ENCODE measurements at regions not wholly inside any gene's neighbourhood (a gene's known extent, or its start where the extent isn't known, plus 50 kb on each side); places are given as distances from the start of the nearest gene placed in this dataset.
"Not testable (repeated sequence)": the region's sequence is repeated elsewhere in the genome, so short reads cannot be mapped to it uniquely, and the experiment has no call there.

- DNase-seq: no peak
These were observed 165.2 kb upstream of the THBS1 start for GRCh38 chr15:39415634-39416033.

DNA sequence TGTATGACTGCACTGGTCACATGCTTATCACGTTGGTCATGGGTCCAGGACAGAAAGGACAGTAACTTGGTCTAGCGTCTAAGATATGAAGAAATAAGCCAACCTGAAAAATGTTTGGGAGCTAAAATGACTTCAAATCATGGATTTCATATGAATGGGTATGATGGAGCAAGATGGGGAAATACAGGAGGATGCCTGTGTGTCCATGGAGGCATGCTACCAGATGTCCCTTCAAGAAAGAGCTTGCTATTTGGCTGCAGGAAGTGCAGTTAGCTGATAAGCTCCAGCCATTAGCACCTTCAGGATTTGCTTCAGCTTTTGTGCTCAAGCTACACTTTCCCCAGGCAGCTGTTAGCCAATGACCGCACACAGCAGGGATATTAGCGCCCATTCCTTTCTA, 164.6 kb upstream of the THBS1 start:
- no peak for DNase-seq

- DNase-seq: no peak
These were observed 163.3 kb upstream of the THBS1 start for GRCh38 chr15:39417366-39418134.

GRCh38 chr15:39419651-39420050, 161.2 kb upstream of the THBS1 start:
- no peak for DNase-seq

DNA sequence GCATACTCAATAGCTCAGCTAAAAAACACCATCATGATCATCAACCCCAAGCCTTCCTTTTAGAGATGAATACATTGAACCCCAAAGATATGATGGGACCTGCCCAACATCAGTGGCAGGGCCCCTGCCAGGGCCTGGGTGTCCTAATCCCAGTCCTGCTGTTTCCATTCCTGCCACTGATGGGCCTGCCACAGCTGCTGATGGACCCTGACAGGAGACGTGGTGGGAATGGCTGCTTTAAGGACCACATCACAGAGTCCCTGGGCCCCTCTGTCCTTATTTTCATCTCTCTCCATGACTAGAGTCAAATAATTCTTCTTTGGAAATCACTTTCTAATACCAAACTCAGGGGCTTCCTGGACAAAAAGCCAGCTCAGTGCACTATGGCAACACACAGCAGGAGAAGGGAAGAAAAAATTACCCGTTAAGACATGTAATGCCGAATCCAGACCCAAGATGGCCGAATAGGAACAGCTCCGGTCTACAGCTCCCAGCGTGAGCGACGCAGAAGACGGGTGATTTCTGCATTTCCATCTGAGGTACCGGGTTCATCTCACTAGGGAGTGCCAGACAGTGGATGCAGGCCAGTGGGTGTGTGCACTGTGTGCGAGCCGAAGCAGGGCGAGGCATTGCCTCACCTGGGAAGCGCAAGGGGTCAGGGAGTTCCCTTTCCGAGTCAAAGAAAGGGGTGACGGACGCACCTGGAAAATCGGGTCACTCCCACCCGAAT, 160.6 kb upstream of the THBS1 start:
- DNase-seq: not testable (repeated sequence)

- not testable (repeated sequence) for DNase-seq
These were observed 160.1 kb upstream of the THBS1 start for GRCh38 chr15:39420853-39421192.

DNA sequence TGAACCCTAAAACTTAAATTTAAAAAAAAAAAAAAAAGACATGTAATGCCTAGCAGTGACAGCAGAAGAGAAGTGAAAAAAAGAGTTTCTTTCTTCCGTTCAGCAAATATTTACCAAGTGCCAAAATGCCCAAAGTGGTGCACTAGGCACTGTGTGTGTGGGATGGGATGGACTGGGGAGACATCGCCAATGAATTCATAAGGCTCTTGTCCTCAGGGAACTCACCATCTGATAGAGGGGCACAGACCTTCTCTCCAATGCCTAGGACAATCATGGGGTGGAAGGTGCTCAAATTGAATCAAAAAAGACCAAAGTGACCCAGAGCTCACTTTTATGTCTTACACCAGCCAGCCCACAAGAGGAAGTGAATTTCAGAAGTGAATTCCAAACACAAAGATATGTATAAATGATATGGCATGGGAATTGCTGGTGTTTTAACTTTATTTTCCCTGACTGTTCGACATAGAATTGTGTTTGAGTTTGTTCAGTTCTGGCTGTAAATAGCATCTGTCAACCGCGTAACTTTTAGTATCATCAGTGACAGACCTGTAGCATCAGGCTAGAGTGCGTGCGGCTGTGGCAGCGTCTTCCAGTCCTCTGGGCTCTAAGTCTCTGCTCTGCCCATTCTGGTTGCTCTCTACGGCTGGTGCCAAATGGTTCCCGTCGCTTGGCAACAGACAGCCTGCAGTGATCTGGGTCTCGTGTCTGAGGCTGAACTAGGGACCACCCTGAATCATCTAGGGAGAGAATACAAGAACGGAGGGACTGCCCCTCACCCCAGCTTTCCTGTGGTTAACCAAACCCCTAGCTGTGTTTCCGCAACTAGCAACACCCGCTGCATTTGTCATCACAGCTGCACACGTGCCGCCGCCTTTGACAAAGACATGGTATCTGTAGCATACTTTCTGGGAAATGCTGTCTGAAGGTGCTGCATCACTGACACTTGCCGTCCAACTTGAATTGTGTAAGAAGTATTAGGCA, 154.0 kb upstream of the THBS1 start:
- DNase-seq: peak; percentile 58

GRCh38 chr15:39427705-39428104, 153.2 kb upstream of the THBS1 start:
- no peak for DNase-seq

GRCh38 chr15:39429898-39430357, 151.0 kb upstream of the THBS1 start:
- DNase-seq: no peak

- no peak for DNase-seq
These were observed 150.5 kb upstream of the THBS1 start for GRCh38 chr15:39430389-39430788.

- DNase-seq: no peak
These were observed 149.5 kb upstream of the THBS1 start for GRCh38 chr15:39431376-39431775.

GRCh38 chr15:39432026-39432425, 148.9 kb upstream of the THBS1 start:
- no peak for DNase-seq

GRCh38 chr15:39432912-39433348, 147.9 kb upstream of the THBS1 start:
- no peak for DNase-seq

GRCh38 chr15:39433376-39433775, 147.5 kb upstream of the THBS1 start:
- no peak for DNase-seq

DNA sequence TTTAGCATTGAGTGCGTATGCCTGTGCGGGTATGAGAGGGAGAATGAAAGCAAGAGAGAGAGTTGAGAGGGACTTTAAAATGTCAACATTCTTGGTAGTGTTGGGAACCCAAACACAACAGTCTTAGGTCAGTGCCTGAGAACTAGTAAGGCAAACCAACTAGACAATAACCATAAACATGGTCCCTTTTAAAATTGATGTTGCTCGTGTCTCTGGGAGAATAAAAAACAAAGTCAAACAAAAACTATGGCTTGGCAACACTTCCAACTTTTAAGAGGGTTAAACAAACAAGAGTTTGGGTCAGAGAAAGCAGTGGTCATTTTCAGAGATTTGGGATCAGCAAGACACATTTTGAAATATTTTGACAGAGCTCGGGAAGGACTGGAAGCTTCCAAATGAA, 146.7 kb upstream of the THBS1 start:
- no peak for DNase-seq

DNA sequence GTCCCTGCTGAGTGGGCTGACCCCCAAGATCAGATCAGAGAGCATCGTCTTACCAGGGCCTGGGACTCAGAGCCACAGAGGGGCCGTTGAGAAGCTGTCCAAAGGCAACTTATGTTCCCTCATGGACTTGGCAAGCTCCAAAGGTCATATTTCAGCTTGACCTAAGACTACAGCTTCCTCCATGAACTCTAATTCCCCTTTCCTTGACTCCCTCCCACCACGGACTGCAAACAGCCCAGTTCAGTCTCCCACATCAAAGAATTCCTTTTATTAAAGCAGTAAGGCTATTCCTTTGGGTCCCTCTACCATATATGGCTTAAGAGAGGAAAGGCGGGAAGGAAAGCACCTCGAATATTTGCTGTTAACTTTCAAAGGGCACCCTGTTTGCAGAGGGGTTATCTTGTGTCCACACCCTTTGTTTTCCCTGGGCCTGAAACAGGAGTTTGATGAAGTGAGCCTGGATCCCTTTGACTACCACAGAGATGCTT, 146.1 kb upstream of the THBS1 start:
- DNase-seq: no peak

GRCh38 chr15:39435244-39435643, 145.6 kb upstream of the THBS1 start:
- DNase-seq: no peak

DNA sequence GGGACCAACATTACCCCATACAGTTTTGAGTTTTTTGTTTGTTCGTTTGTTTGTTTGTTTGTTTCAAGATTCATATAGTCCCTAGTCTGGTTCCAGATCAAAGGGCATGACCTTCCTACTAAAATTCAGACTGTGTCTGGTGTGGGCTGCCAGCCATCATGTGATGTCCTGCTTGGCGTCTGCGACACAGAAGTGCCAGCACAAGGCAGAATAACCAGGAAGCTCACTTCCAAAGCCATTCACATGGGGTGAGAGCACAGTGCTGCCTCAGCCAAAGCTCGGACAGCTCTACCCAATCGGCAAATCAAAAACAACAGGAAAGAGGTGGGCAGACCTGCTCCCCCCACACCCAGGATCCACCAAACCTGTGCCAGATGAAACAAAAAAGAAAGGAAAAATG, 142.6 kb upstream of the THBS1 start:
- DNase-seq: no peak

GRCh38 chr15:39438799-39439592, 141.9 kb upstream of the THBS1 start:
- no peak for DNase-seq

DNA sequence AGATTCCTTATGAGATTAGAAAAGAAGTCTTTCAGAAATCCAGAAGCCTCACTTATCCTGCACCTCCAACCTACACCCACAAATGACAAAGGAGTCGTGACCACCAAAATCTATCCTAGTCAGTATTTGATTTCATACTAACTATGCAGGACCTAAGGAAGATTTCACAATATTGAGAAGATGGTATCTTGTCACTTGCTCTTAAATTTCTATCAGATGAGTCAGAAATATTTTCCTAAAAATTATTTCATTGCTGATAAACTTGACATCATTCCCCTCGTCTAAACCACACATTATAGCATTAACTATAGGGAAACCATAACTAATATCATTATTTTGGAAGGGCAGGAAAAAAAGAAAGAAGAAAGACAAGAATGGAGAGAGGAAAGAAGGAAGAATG, 138.0 kb upstream of the THBS1 start:
- DNase-seq: no peak

DNA sequence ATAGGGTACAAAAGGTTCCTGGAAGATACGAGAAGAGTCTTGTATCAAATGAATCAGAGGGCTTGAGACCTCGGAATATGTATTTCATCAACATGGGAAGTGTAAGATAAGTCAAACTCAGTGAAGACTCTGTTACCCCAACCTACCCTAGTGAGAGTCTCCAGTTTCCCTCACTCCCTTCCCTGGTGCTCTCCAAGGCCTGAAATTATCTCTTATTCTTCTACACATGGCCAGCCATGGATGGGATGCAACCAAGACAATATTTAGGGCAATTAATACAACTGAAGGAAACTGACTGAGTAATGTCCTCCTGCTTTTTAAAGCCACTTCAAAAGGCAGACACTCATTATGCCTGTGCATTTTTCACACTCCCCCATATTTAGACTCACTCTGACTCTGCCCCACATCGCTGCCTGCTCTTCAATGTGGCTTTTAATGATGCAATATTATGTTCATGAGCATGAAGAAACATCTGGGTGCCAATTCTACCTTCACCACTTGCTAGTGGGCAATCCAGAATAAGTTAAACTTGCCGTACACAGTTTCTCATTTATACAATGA, 137.1 kb upstream of the THBS1 start:
- DNase-seq: no peak

Measured in activated T-cell treated with anti-CD3 and anti-CD28 coated beads for 4 hours (primary cell).